ENCODE measurements at regions not wholly inside any gene's neighbourhood (a gene's known extent, or its start where the extent isn't known, plus 50 kb on each side); places are given as distances from the start of the nearest gene placed in this dataset.

- TF ChIP-seq CTCF (conservative IDR thresholded peaks at IDR 0.05), result no peak
- no peak for TF ChIP-seq EZH2 (IDR thresholded peaks at IDR 0.05; ENCODE audit: low read depth)
Observed at GRCh38 chr4:135197641-135198040, 996.1 kb upstream of the PABPC4L start.
